Mammary epithelial cell (primary cell): ENCODE measurements at regions not wholly inside any gene's neighbourhood (a gene's known extent, or its start where the extent isn't known, plus 50 kb on each side); places are given as distances from the start of the nearest gene placed in this dataset.

ENCODE experiments used
- CTCF ChIP-seq, 2 donors: IDR thresholded peaks in 1 of 2; conservative IDR thresholded peaks in 1 of 2; 2 replicates each; pipeline ENCODE4 v1.5.1; 2011 to 2012; ENCODE audit warnings: inconsistent platforms in 2 of 2, low read length in 2 of 2, mild to moderate bottlenecking in 2 of 2, control low read depth in 1 of 2, low read depth in 1 of 2; ENCODE audit not compliant: insufficient read depth in 1 of 2; ENCODE audit errors: extremely low read depth in 1 of 2
- EZH2 ChIP-seq: IDR thresholded peaks from 2 replicates; pipeline ENCODE4 v1.6.1; 2012; ENCODE audit warnings: low read length, inconsistent platforms, borderline replicate concordance

GRCh38 chr11:96578379-96578778 is 188.6 kb downstream of the JRKL start:
- TF ChIP-seq EZH2 (no peak), CTCF (conservative IDR thresholded peaks at IDR 0.05 in 1 of 2, IDR thresholded peaks at IDR 0.05 in 1 of 2; ENCODE audit: extremely low read depth in 1 of 2, insufficient read depth in 1 of 2, low read depth in 1 of 2, low read length in 2 of 2) (no peak)
